ENCODE measurements at regions not wholly inside any gene's neighbourhood (a gene's known extent, or its start where the extent isn't known, plus 50 kb on each side); places are given as distances from the start of the nearest gene placed in this dataset.

- Mint-ChIP-seq H3K9me3 (peaks cover 17% of the 10 kb centered on the region), H3K4me3 (no peak overlapping the region), H3K27me3 (ENCODE audit: low read depth) (no peaks in the 10 kb centered on the region), H3K27ac (no peak overlapping the region), H3K4me1 (ENCODE audit: low read depth) (no peaks in the 10 kb centered on the region), H3K36me3 (ENCODE audit: low read depth) (no peaks in the 10 kb centered on the region)
- DNase-seq (ENCODE audit: low spot score), result no peak
Observed at GRCh38 chr7:81140252-81140651, 221.4 kb upstream of the SEMA3C start.

GRCh38 chr7:81138870-81139269 lies 220.0 kb upstream of the SEMA3C start:
- H3K27ac Mint-ChIP-seq, result no peak overlapping the region
- H3K27me3 Mint-ChIP-seq (ENCODE audit: low read depth), result no peaks in the 10 kb centered on the region
- H3K9me3 Mint-ChIP-seq, result peaks cover 9% of the 10 kb centered on the region
- no peaks in the 10 kb centered on the region for H3K36me3 Mint-ChIP-seq (ENCODE audit: low read depth)
- H3K4me3 Mint-ChIP-seq, result no peak overlapping the region
- DNase-seq (ENCODE audit: low spot score), result no peak
- no peaks in the 10 kb centered on the region for H3K4me1 Mint-ChIP-seq (ENCODE audit: low read depth)

- no peak for DNase-seq (ENCODE audit: low spot score)
- H3K36me3 Mint-ChIP-seq (ENCODE audit: low read depth), result no peaks in the 10 kb centered on the region
- H3K4me1 Mint-ChIP-seq (ENCODE audit: low read depth), result no peaks in the 10 kb centered on the region
- H3K27me3 Mint-ChIP-seq (ENCODE audit: low read depth), result no peaks in the 10 kb centered on the region
- no peak overlapping the region for H3K27ac Mint-ChIP-seq
- H3K9me3 Mint-ChIP-seq, result peaks cover 2% of the 10 kb centered on the region
- no peak overlapping the region for H3K4me3 Mint-ChIP-seq
Observed at GRCh38 chr7:81135324-81135723, 216.5 kb upstream of the SEMA3C start.

GRCh38 chr7:81128011-81128410 lies 209.2 kb upstream of the SEMA3C start:
- DNase-seq (ENCODE audit: low spot score), result no peak
- no peaks in the 10 kb centered on the region for H3K27me3 Mint-ChIP-seq (ENCODE audit: low read depth)
- no peak overlapping the region for H3K27ac Mint-ChIP-seq
- H3K4me1 Mint-ChIP-seq (ENCODE audit: low read depth), result no peaks in the 10 kb centered on the region
- no peak overlapping the region for H3K4me3 Mint-ChIP-seq
- no peaks in the 10 kb centered on the region for H3K36me3 Mint-ChIP-seq (ENCODE audit: low read depth)
- peaks cover 34% of the 10 kb centered on the region for H3K9me3 Mint-ChIP-seq

- no peaks in the 10 kb centered on the region for H3K36me3 Mint-ChIP-seq (ENCODE audit: low read depth)
- H3K27me3 Mint-ChIP-seq (ENCODE audit: low read depth), result no peaks in the 10 kb centered on the region
- no peak overlapping the region for H3K4me3 Mint-ChIP-seq
- no peaks in the 10 kb centered on the region for H3K4me1 Mint-ChIP-seq (ENCODE audit: low read depth)
- no peak for DNase-seq (ENCODE audit: low spot score)
- peaks cover 10% of the 10 kb centered on the region for H3K9me3 Mint-ChIP-seq
- no peak overlapping the region for H3K27ac Mint-ChIP-seq
Observed at GRCh38 chr7:81120803-81121202, 202.0 kb upstream of the SEMA3C start.

GRCh38 chr7:81120111-81120510 lies 201.3 kb upstream of the SEMA3C start:
- H3K9me3 Mint-ChIP-seq, result peaks cover 10% of the 10 kb centered on the region
- no peak overlapping the region for H3K27ac Mint-ChIP-seq
- H3K36me3 Mint-ChIP-seq (ENCODE audit: low read depth), result no peaks in the 10 kb centered on the region
- DNase-seq (ENCODE audit: low spot score), result no peak
- no peaks in the 10 kb centered on the region for H3K27me3 Mint-ChIP-seq (ENCODE audit: low read depth)
- no peak overlapping the region for H3K4me3 Mint-ChIP-seq
- H3K4me1 Mint-ChIP-seq (ENCODE audit: low read depth), result no peaks in the 10 kb centered on the region

GRCh38 chr7:81114633-81115032 lies 195.8 kb upstream of the SEMA3C start:
- DNase-seq (ENCODE audit: low spot score), result no peak
- Mint-ChIP-seq H3K4me1 (ENCODE audit: low read depth) (no peaks in the 10 kb centered on the region), H3K27ac (no peak overlapping the region), H3K27me3 (ENCODE audit: low read depth) (no peaks in the 10 kb centered on the region), H3K9me3 (no peaks in the 10 kb centered on the region), H3K36me3 (ENCODE audit: low read depth) (no peaks in the 10 kb centered on the region), H3K4me3 (no peak overlapping the region)

- Mint-ChIP-seq H3K4me1 (ENCODE audit: low read depth) (no peaks in the 10 kb centered on the region), H3K36me3 (ENCODE audit: low read depth) (no peaks in the 10 kb centered on the region), H3K27ac (no peak overlapping the region), H3K27me3 (ENCODE audit: low read depth) (no peaks in the 10 kb centered on the region), H3K9me3 (no peaks in the 10 kb centered on the region), H3K4me3 (no peak overlapping the region)
- no peak for DNase-seq (ENCODE audit: low spot score)
Observed at GRCh38 chr7:81112731-81113130, 193.9 kb upstream of the SEMA3C start.

GRCh38 chr7:81111781-81112540 lies 193.1 kb upstream of the SEMA3C start:
- H3K36me3 Mint-ChIP-seq (ENCODE audit: low read depth), result no peaks in the 10 kb centered on the region
- H3K27ac Mint-ChIP-seq, result no peak overlapping the region
- no peak for DNase-seq (ENCODE audit: low spot score)
- no peaks in the 10 kb centered on the region for H3K4me1 Mint-ChIP-seq (ENCODE audit: low read depth)
- no peaks in the 10 kb centered on the region for H3K27me3 Mint-ChIP-seq (ENCODE audit: low read depth)
- no peak overlapping the region for H3K4me3 Mint-ChIP-seq
- no peaks in the 10 kb centered on the region for H3K9me3 Mint-ChIP-seq

- H3K9me3 Mint-ChIP-seq, result no peaks in the 10 kb centered on the region
- no peak for DNase-seq (ENCODE audit: low spot score)
- no peaks in the 10 kb centered on the region for H3K4me1 Mint-ChIP-seq (ENCODE audit: low read depth)
- H3K27ac Mint-ChIP-seq, result no peak overlapping the region
- H3K27me3 Mint-ChIP-seq (ENCODE audit: low read depth), result no peaks in the 10 kb centered on the region
- H3K36me3 Mint-ChIP-seq (ENCODE audit: low read depth), result no peaks in the 10 kb centered on the region
- H3K4me3 Mint-ChIP-seq, result no peak overlapping the region
Observed at GRCh38 chr7:81111358-81111757, 192.5 kb upstream of the SEMA3C start.

GRCh38 chr7:81110673-81111072 lies 191.8 kb upstream of the SEMA3C start:
- H3K4me1 Mint-ChIP-seq (ENCODE audit: low read depth), result no peaks in the 10 kb centered on the region
- no peak for DNase-seq (ENCODE audit: low spot score)
- H3K4me3 Mint-ChIP-seq, result no peak overlapping the region
- H3K9me3 Mint-ChIP-seq, result no peaks in the 10 kb centered on the region
- H3K27ac Mint-ChIP-seq, result no peak overlapping the region
- no peaks in the 10 kb centered on the region for H3K27me3 Mint-ChIP-seq (ENCODE audit: low read depth)
- no peaks in the 10 kb centered on the region for H3K36me3 Mint-ChIP-seq (ENCODE audit: low read depth)

- Mint-ChIP-seq H3K27ac (no peak overlapping the region), H3K36me3 (ENCODE audit: low read depth) (no peaks in the 10 kb centered on the region), H3K4me3 (no peak overlapping the region), H3K4me1 (ENCODE audit: low read depth) (no peaks in the 10 kb centered on the region), H3K9me3 (peaks cover 5% of the 10 kb centered on the region), H3K27me3 (ENCODE audit: low read depth) (no peaks in the 10 kb centered on the region)
- DNase-seq (ENCODE audit: low spot score), result no peak
Observed at GRCh38 chr7:81098213-81098612, 179.4 kb upstream of the SEMA3C start.

GRCh38 chr7:81094952-81095351 lies 176.1 kb upstream of the SEMA3C start:
- H3K4me1 Mint-ChIP-seq (ENCODE audit: low read depth), result no peaks in the 10 kb centered on the region
- H3K9me3 Mint-ChIP-seq, result peaks cover 5% of the 10 kb centered on the region
- no peak overlapping the region for H3K4me3 Mint-ChIP-seq
- DNase-seq (ENCODE audit: low spot score), result no peak
- no peak overlapping the region for H3K27ac Mint-ChIP-seq
- no peaks in the 10 kb centered on the region for H3K36me3 Mint-ChIP-seq (ENCODE audit: low read depth)
- H3K27me3 Mint-ChIP-seq (ENCODE audit: low read depth), result no peaks in the 10 kb centered on the region

GRCh38 chr7:81081616-81082015 lies 162.8 kb upstream of the SEMA3C start:
- no peaks in the 10 kb centered on the region for H3K36me3 Mint-ChIP-seq (ENCODE audit: low read depth)
- no peak overlapping the region for H3K27ac Mint-ChIP-seq
- no peak for DNase-seq (ENCODE audit: low spot score)
- no peaks in the 10 kb centered on the region for H3K4me1 Mint-ChIP-seq (ENCODE audit: low read depth)
- H3K9me3 Mint-ChIP-seq, result peaks cover 11% of the 10 kb centered on the region
- H3K4me3 Mint-ChIP-seq, result no peak overlapping the region
- no peaks in the 10 kb centered on the region for H3K27me3 Mint-ChIP-seq (ENCODE audit: low read depth)

GRCh38 chr7:81080553-81080952 lies 161.7 kb upstream of the SEMA3C start:
- no peak for DNase-seq (ENCODE audit: low spot score)
- H3K4me3 Mint-ChIP-seq, result no peak overlapping the region
- no peak overlapping the region for H3K27ac Mint-ChIP-seq
- H3K36me3 Mint-ChIP-seq (ENCODE audit: low read depth), result no peaks in the 10 kb centered on the region
- H3K27me3 Mint-ChIP-seq (ENCODE audit: low read depth), result no peaks in the 10 kb centered on the region
- no peaks in the 10 kb centered on the region for H3K4me1 Mint-ChIP-seq (ENCODE audit: low read depth)
- peaks cover 11% of the 10 kb centered on the region for H3K9me3 Mint-ChIP-seq

Measured in T-helper 2 cell treated with Interferon-gamma antibody and Interleukin-4, amounts not matched to agents 5 μg/mL and 100 μg/mL, for 36 hours (primary cell).